Dendritic cell treated with granulocyte-macrophage colony-stimulating factor and Interleukin-4, amounts not matched to agents 40 ng/mL and 50 ng/mL, for 4 days (primary cell): ENCODE measurements at regions not wholly inside any gene's neighbourhood (a gene's known extent, or its start where the extent isn't known, plus 50 kb on each side); places are given as distances from the start of the nearest gene placed in this dataset.
"Not testable (repeated sequence)": the region's sequence is repeated elsewhere in the genome, so short reads cannot be mapped to it uniquely, and the experiment has no call there.

Experiments
- H3K27ac Mint-ChIP-seq: one replicate; pipeline ENCODE4 v1.8.0; 2022; ENCODE audit warnings: mild to moderate bottlenecking, mixed read lengths
- H3K27me3 Mint-ChIP-seq: one replicate; pipeline ENCODE4 v1.8.0; 2022; ENCODE audit warnings: mild to moderate bottlenecking, mixed read lengths
- H3K36me3 Mint-ChIP-seq: one replicate; pipeline ENCODE4 v1.8.0; 2022; ENCODE audit warnings: low read depth, mixed read lengths
- H3K4me1 Mint-ChIP-seq: one replicate; pipeline ENCODE4 v1.8.0; 2022; ENCODE audit warnings: low read depth, mixed read lengths
- H3K4me3 Mint-ChIP-seq: one replicate; pipeline ENCODE4 v1.8.0; 2022; ENCODE audit warnings: mild to moderate bottlenecking, moderate library complexity, mixed read lengths
- H3K9me3 Mint-ChIP-seq: one replicate; pipeline ENCODE4 v1.8.0; 2022; ENCODE audit warnings: mixed read lengths
- intact Hi-C: fragments of 100-400 bp; cut with micrococcal nuclease; formaldehyde crosslinking; loops from one replicate; pipeline ENCODE4 v1.15.0; 2022

GRCh38 chr2:59868981-59869380 lies 684.5 kb downstream of the BCL11A start:
- H3K9me3 Mint-ChIP-seq, result no peaks in the 10 kb centered on the region
- H3K27ac Mint-ChIP-seq, result no peak overlapping the region
- H3K4me3 Mint-ChIP-seq, result no peak overlapping the region
- H3K36me3 Mint-ChIP-seq, result no peaks in the 10 kb centered on the region
- intact Hi-C loops, result no loop called here
- H3K4me1 Mint-ChIP-seq, result no peaks in the 10 kb centered on the region
- no peaks in the 10 kb centered on the region for H3K27me3 Mint-ChIP-seq

DNA sequence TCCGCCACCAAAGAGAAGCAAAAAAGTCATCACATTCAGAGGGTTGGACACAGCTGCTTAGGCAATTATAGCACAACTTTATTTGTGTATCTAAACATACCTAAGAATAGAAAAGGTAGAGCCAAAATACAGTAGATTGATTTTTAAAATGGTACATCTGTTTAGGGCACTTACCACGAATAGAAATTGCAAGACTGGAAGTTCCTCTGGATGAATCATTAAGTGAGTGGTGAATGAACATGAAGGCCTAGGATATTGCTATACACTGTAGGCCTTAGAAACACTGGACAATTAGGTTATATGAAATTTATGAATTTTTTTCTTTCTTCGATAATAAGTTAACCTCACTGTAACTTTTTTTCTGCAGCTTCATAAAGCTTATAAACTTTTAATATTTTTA lies 687.0 kb downstream of the BCL11A start:
- H3K4me1 Mint-ChIP-seq, result no peaks in the 10 kb centered on the region
- no peak overlapping the region for H3K4me3 Mint-ChIP-seq
- no peaks in the 10 kb centered on the region for H3K27me3 Mint-ChIP-seq
- H3K36me3 Mint-ChIP-seq, result no peaks in the 10 kb centered on the region
- H3K27ac Mint-ChIP-seq, result no peak overlapping the region
- H3K9me3 Mint-ChIP-seq, result peaks cover 15% of the 10 kb centered on the region
- intact Hi-C loops, result no loop called here

DNA sequence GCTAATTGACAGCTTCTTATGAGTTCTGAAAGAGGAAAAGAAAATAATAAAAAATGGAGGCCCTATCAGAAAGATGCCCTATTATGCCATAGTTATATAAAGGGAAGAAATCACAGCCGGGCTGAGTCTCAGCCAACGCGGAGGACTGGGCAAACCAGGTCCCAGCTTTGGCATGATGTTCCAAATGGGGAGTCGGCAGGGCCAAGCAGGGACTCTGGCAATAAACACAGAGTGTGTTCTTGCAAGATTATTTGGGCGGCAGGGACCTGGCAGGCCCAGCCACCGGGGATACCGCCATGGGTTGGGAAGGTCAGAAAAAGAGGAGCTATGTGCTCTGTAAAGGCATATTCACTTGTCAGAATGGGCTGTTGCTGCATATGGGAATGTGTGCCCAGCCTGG lies 694.9 kb downstream of the BCL11A start:
- Mint-ChIP-seq H3K4me3 (no peak overlapping the region), H3K4me1 (no peaks in the 10 kb centered on the region), H3K27me3 (no peaks in the 10 kb centered on the region), H3K27ac (no peak overlapping the region), H3K36me3 (no peaks in the 10 kb centered on the region), H3K9me3 (peaks cover 47% of the 10 kb centered on the region)
- intact Hi-C loops, result no loop called here

DNA sequence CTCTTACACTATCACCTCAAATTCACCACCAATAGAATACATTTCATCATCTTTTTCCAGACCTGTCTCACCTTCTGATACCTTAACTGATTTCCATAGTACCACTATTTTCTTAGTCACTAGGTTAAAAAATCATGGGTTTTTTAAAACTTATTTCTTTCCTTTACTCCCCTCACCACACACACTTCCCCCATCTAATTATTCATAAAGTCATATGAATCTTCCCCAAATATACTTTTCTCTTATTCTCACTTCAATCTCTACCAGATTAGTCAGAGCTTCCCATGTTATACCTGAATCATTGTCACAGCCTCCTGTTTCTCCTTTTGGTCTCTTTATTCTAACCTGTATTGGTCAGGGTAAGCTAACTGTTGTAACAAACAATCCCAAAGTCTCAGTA lies 696.3 kb downstream of the BCL11A start:
- no peaks in the 10 kb centered on the region for H3K36me3 Mint-ChIP-seq
- no peak overlapping the region for H3K27ac Mint-ChIP-seq
- H3K4me1 Mint-ChIP-seq, result no peaks in the 10 kb centered on the region
- peaks cover 39% of the 10 kb centered on the region for H3K9me3 Mint-ChIP-seq
- intact Hi-C loops, result no loop called here
- no peaks in the 10 kb centered on the region for H3K27me3 Mint-ChIP-seq
- no peak overlapping the region for H3K4me3 Mint-ChIP-seq

GRCh38 chr2:59856391-59856790 lies 697.1 kb downstream of the BCL11A start:
- H3K27me3 Mint-ChIP-seq, result no peaks in the 10 kb centered on the region
- peaks cover 32% of the 10 kb centered on the region for H3K9me3 Mint-ChIP-seq
- H3K4me3 Mint-ChIP-seq, result no peak overlapping the region
- H3K4me1 Mint-ChIP-seq, result no peaks in the 10 kb centered on the region
- no peaks in the 10 kb centered on the region for H3K36me3 Mint-ChIP-seq
- no peak overlapping the region for H3K27ac Mint-ChIP-seq
- intact Hi-C loops, result no loop called here

DNA sequence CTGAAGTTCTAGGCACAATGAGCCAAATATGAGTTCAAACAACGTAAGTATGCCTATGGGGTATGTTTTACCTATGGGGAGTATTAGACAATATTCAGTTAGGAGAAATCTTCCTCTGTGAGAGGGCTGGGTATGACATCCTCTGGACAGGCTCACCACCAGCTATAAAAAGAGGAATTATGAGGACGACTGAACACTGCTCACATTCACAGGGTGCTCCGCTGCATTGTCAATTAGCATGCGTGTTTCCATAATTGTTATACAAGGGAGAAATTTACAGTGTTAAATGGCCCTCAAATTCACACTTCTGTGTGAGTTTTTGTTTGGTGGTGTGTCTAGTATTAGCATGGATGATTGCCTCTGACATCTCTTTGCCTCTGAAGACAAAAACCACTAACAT lies 700.4 kb downstream of the BCL11A start:
- peaks cover 8% of the 10 kb centered on the region for H3K9me3 Mint-ChIP-seq
- no peaks in the 10 kb centered on the region for H3K27me3 Mint-ChIP-seq
- no peak overlapping the region for H3K4me3 Mint-ChIP-seq
- no peak overlapping the region for H3K27ac Mint-ChIP-seq
- intact Hi-C loops, result no loop called here
- no peaks in the 10 kb centered on the region for H3K4me1 Mint-ChIP-seq
- no peaks in the 10 kb centered on the region for H3K36me3 Mint-ChIP-seq

DNA sequence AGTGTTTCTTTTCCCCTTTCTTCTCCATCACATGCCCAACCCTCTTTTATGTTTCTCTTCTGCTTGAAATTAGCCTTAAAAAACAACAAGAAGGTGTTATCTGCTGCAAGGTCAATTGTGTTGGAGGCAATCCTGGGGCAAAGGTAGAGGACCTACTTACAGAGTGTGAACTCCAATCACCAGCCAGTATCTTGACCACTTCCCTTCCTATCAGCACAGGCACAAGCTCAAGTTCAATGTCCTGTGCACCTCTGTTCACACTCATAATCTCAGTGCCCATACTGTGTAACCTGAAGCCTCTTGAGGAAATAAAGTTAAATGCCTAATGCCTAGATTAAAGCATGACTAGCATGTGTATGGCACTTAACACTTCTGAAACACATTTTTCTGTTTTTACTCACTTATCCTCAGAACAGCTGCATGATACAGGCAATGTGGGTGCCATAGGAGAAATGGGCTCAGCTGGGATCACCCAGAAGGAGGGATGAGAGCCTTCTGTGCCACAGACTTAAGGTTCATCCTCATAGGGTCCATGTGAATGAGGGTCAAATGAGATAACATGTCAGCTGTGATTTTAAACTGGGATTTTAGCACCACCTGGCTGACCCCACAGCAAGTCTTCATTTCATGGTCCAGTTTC lies 701.5 kb downstream of the BCL11A start:
- no peak overlapping the region for H3K4me3 Mint-ChIP-seq
- intact Hi-C loops, result no loop called here
- no peaks in the 10 kb centered on the region for H3K4me1 Mint-ChIP-seq
- H3K9me3 Mint-ChIP-seq, result peaks cover 2% of the 10 kb centered on the region
- no peaks in the 10 kb centered on the region for H3K27me3 Mint-ChIP-seq
- no peak overlapping the region for H3K27ac Mint-ChIP-seq
- no peaks in the 10 kb centered on the region for H3K36me3 Mint-ChIP-seq

- no peaks in the 10 kb centered on the region for H3K4me1 Mint-ChIP-seq
- no peaks in the 10 kb centered on the region for H3K36me3 Mint-ChIP-seq
- no peak overlapping the region for H3K27ac Mint-ChIP-seq
- no peaks in the 10 kb centered on the region for H3K27me3 Mint-ChIP-seq
- no peaks in the 10 kb centered on the region for H3K9me3 Mint-ChIP-seq
- intact Hi-C loops, result no loop called here
- H3K4me3 Mint-ChIP-seq, result no peak overlapping the region
Measured at GRCh38 chr2:59850554-59850953, 702.9 kb downstream of the BCL11A start.

DNA sequence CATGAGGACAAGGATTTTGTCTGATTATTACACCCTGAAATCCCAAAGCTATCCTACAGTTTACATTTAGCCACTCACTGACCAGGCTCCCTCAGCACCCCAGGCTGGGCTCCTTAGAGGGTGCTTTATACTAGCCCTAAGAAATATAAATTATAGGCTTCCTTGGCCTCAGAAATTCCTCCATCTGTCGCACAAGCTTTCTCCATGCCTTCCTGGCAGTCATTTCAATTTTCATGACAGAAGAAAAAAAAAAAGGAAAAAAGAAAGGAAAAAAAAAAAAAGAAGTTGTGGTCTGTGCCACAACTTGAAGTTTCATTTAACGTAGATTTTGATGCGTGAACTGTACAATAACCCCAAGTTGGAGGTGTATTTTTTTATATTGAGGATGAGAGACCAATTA lies 719.5 kb downstream of the BCL11A start:
- Mint-ChIP-seq H3K9me3 (no peaks in the 10 kb centered on the region), H3K4me3 (no peak overlapping the region), H3K4me1 (no peaks in the 10 kb centered on the region), H3K27me3 (no peaks in the 10 kb centered on the region), H3K36me3 (no peaks in the 10 kb centered on the region), H3K27ac (no peak overlapping the region)
- intact Hi-C loops, result no loop called here

DNA sequence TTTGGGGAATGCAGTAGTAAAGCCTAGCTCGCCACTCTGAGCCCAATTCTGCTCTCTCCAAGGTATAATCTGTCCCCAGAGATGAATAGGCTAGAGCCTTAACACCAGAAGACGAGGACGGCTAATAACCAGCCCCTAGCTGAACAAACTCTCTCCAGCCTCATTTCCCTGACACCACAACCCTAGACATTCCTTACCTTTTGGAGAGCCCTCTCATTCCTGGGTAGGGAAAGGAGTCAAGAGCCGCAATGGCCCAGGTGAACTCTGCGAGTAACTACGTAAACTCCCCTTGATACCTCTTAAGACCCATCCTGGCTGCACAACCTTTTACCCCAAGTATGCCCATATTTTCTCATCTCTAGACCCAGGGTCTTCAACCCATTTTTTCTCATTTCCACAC lies 722.9 kb downstream of the BCL11A start:
- Mint-ChIP-seq H3K36me3 (no peaks in the 10 kb centered on the region), H3K4me1 (no peaks in the 10 kb centered on the region), H3K27me3 (no peaks in the 10 kb centered on the region), H3K4me3 (no peak overlapping the region), H3K27ac (no peak overlapping the region), H3K9me3 (no peaks in the 10 kb centered on the region)
- intact Hi-C loops, result no loop called here

GRCh38 chr2:59827677-59828076 lies 725.8 kb downstream of the BCL11A start:
- H3K27me3 Mint-ChIP-seq, result no peaks in the 10 kb centered on the region
- no peaks in the 10 kb centered on the region for H3K9me3 Mint-ChIP-seq
- H3K36me3 Mint-ChIP-seq, result no peaks in the 10 kb centered on the region
- H3K4me1 Mint-ChIP-seq, result no peaks in the 10 kb centered on the region
- no peak overlapping the region for H3K4me3 Mint-ChIP-seq
- H3K27ac Mint-ChIP-seq, result no peak overlapping the region
- intact Hi-C loops, result no loop called here

GRCh38 chr2:59826177-59826576 lies 727.3 kb downstream of the BCL11A start:
- H3K36me3 Mint-ChIP-seq, result no peaks in the 10 kb centered on the region
- intact Hi-C loops, result no loop called here
- no peak overlapping the region for H3K27ac Mint-ChIP-seq
- no peaks in the 10 kb centered on the region for H3K4me1 Mint-ChIP-seq
- no peaks in the 10 kb centered on the region for H3K27me3 Mint-ChIP-seq
- no peak overlapping the region for H3K4me3 Mint-ChIP-seq
- no peaks in the 10 kb centered on the region for H3K9me3 Mint-ChIP-seq

DNA sequence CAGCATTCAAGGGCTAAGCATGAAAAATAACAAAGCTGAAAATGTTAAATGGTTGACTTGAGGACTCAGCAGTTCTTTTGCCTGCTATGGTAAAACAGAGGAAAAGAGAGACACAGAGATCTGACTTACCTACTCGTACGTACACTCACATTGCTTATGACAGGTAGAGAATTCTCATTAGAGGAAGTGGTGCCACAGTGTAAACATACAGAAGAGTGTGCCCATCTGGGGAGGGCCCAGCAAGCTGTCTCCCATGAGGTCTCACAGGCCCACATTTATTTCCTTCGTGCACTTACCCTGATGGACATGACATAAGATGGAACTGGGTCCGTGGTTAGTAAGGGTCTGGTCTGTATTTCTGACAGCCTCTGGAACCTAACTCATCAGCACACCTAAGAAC lies 729.1 kb downstream of the BCL11A start:
- no peaks in the 10 kb centered on the region for H3K9me3 Mint-ChIP-seq
- H3K27ac Mint-ChIP-seq, result no peak overlapping the region
- no peaks in the 10 kb centered on the region for H3K27me3 Mint-ChIP-seq
- intact Hi-C loops, result no loop called here
- H3K4me3 Mint-ChIP-seq, result no peak overlapping the region
- H3K4me1 Mint-ChIP-seq, result no peaks in the 10 kb centered on the region
- H3K36me3 Mint-ChIP-seq, result no peaks in the 10 kb centered on the region

- Mint-ChIP-seq H3K27ac (no peak overlapping the region), H3K4me3 (no peak overlapping the region)
- intact Hi-C loops, result no loop called here
Measured at GRCh38 chr2:59816075-59816474, 737.4 kb downstream of the BCL11A start.

GRCh38 chr2:59810283-59810682 lies 743.2 kb downstream of the BCL11A start:
- H3K27ac Mint-ChIP-seq, intact Hi-C loops, H3K27me3 Mint-ChIP-seq, H3K9me3 Mint-ChIP-seq, H3K36me3 Mint-ChIP-seq, H3K4me1 Mint-ChIP-seq, H3K4me3 Mint-ChIP-seq: not testable (repeated sequence)

More at GRCh38 chr2:59816075-59816474, 737.4 kb downstream of the BCL11A start:
- Mint-ChIP-seq H3K27me3 (peaks cover 2% of the 10 kb centered on the region), H3K9me3 (no peaks in the 10 kb centered on the region), H3K4me1 (no peaks in the 10 kb centered on the region), H3K36me3 (no peaks in the 10 kb centered on the region)
